ENCODE measurements at regions not wholly inside any gene's neighbourhood (a gene's known extent, or its start where the extent isn't known, plus 50 kb on each side); places are given as distances from the start of the nearest gene placed in this dataset.
"Not testable (repeated sequence)": the region's sequence is repeated elsewhere in the genome, so short reads cannot be mapped to it uniquely, and the experiment has no call there.

DNA sequence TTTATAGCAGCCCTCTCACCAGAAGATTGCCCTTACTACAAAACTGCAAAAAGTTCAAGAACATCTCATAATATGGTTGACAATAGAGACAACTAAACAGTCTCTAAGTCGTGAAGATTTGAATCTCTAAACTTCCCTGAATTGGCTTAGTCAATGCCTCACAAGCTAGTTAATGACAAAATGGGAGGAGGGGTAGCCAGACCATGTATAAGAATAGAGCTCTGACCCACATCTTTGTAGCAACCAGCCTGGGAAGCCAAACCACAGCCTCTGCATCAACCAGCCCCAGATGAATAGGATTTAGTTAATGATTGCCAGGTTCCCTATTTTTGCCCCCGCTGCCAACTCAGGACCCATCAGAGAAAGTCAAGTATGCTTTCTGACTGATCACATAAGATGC is 1265.9 kb upstream of the PCDH10 start:
- not testable (repeated sequence) for DNase-seq

DNA sequence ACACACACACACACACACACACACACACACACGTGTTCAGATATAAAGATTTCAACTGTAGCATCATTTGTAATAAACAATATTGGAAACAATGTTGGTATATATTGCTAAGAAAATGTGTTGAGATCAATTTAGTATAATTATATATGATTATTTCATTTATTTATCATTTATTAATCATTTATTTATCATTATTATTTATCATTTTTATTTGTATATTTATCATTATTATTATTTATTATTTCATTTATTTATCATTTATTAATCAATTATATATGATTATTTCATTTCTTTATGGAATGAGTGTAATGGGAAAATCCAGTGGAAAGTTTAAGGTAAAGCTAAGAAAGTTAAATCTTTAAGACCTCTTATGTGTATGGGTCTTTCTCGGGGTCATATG is 1223.4 kb upstream of the PCDH10 start:
- not testable (repeated sequence) for DNase-seq

DNA sequence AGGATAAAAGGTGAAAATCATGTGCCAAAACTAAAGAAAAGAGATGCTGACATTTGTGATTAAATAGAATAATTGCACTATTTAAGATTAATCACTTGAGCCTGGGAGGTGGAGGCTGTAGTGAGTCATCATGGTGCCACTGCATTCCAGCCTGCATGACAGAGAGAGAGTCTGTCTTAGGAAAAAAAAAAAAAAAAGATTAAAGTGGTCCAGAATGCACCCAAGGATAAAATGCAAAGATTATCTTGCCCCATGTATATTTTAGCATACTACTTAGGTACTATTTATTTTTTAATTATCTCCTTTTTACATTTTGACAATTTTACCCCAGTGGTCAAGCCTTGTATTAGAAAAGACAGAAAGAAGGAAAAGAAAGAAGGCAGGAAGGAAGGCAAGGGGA is 1181.4 kb upstream of the PCDH10 start:
- DNase-seq = not testable (repeated sequence)

DNA sequence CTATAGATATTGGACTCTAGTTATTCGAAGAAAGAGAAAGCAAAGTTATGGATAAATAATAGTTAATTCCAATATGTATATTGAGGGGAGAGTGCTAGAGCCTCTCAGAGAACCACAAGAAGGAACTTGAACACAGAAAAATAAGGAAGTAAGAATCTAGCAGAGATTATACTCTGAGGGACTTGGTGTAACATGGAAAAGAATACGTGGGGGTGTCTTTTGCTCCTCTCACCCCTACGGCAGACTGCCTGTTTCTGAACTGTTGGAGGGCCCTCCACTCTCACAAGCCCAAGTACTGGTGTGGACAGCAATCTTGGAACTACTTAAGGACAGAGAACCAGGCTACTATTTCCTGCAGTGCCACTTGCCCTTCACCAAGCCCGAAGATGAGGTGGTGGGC is 1174.4 kb upstream of the PCDH10 start:
- no peak for DNase-seq

DNA sequence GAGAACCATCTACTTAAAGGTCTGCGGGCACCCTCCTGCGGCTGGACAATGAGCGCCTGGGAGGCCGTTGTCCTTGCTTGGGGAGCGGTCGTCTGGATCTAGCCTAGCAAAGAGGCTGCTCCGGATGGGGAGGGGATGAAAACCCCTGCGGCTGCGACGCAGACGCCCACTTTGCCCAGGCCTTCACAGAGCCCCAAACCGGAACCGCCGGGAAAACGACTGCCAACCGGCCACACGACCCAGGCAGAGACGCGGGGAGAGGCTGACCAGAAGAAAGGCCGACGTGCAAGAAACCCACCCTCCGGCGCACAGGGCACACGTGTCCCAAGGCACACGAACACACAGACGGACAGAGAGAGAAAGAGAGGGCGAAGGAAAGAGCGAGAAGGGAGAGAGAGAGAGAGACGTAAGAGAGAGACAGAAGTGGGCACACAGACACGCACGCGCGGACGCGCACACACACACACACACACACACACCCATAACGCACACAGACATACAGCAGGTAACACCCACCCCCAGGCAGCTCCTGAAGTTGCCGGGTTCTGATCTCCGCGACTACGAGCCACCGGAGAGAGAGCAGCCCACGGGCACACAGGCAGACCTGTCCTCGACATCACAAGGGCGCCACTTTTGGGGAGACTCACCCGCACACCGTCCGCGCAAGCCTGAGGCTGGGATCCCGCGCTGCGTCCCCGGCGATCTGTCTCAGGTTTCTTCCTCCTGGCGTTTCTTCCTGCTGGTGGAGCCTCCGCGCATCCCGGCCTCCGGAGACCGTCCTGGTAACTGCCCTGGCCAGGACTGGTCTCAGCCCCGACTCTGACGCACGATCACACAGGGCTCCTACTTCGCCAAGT is 1173.6 kb upstream of the PCDH10 start:
- not testable (repeated sequence) for DNase-seq

DNA sequence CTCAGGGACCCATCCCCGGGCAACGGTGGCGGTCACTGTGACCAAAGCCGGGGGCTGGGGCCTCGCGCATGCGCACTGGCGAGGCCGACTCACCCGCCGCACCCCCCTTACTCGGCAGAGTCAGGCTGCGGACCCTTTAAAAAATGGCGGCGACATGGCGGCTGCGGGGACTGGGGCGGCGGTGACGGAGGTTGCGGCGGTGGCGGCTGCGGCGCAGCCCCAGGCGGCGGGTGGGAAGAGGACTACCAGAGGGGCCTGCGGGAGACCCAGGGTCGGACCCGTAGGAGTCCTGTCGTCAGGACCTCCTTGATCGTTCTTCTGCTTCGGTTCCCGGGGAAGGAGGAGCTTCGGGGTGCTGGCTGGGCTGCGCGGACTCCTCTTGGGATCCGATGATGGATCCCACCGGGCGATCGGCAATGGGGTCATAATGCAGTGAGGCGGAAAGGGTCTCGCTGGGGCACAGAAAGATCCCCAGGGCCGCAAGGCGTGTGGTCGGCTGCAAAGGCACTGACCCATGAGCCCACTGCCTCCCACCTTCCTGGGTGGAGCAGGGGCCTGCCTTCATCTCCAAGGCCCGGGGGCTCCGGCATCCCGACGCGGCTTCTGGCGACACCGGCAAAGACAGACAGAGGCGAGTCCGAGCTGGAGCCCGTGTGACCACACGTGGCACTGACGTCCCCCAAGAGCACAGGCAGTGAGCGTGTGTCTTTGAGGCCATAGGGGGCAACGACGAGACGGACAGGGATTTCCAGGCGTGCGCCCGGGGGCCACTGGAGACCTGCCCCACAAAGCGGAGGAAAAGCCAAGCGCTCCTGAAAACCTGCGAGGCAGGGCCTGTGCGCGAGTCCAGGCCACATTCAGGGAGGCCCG is 1172.7 kb upstream of the PCDH10 start:
- DNase-seq = not testable (repeated sequence)

DNA sequence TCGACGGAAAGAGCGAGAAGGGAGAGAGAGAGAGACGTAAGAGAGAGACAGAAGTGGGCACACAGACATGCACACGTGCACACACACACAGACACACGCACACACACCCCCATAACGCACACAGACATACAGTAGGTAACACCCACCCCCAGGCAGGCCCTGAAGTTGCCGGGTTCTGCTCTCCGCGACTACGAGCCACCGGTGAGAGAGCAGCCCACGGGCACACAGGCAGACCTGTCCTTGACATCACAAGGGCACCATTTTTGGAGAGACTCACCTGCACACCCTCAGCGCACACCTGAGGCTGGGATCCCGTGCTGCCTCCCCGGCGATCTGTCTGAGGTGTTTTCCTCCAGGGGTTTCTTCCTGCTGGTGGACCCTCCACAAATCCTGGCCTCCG is 1171.0 kb upstream of the PCDH10 start:
- DNase-seq = no peak

DNA sequence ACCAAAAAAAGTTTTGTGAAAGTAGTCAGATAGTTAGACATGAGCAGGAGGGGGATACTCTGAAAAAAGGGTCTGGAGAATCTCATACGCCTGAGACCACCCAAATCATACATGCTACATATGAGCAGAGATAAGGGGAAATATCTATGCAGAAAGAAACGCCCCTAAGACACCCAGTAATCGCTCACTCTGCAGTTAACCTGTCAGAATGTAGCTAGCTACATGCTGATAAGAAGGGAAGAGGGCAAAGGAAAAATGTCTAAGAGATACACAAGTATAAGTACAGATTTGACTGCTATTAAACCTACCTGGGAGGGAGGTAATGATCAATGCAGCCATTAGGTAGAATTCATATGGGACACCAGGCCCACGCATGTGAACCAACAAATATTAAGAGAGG is 1159.5 kb upstream of the PCDH10 start:
- no peak for DNase-seq

DNA sequence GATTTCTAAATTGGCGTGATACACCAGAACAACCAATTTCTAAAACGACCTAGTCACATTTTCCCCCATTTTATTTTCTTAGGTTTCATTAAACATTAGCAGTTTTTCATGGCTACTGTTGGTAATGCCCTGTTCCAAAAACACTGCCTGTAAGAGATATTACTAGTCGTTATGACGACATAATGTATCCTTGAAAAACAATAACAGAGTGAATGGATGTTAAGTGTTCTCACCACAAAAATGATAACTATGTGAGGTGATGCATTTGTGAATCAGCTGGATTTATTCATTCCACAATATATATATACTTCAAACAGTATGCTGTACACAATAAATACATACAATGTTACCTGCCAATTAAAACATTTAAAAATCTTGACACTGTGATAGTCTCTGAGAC is 1147.6 kb upstream of the PCDH10 start:
- DNase-seq = no peak

DNA sequence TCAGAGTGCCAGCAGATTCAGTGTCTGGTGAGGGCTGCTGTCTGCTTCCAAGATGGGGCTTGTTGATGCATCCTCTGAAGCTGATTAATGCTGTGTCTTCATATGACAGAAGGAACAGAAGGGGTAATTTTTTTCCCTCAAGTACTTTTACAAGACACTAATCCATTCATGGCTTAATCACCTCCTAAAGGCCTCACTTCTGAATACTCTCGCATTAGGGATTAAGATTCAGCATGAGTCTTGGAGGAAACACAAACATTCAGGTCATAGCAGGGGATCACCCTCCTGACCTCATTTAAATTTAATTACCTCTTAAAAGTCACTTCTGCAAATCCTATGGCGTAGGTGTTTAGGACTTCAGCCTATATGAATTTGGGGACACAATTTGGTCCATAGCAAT is 1145.5 kb upstream of the PCDH10 start:
- DNase-seq = no peak

DNA sequence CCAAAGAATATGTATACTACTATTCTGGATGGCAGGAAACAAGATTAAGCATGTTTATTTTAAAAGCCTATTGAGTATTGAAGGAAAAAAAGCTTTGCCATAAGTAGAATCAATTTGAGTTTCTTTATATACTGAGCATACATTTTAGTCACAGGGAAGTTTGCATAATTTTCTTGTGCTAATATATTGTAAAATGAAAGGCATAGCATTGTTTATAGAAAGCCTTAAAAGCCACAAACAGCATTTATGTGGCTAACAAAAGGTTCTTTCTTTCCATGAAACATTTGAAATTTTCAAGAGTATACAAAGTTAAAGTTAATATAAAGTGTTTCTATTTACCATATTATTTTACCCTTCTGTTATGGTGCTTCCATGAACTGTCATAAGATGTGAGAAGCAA is 1133.8 kb upstream of the PCDH10 start:
- no peak for DNase-seq

DNA sequence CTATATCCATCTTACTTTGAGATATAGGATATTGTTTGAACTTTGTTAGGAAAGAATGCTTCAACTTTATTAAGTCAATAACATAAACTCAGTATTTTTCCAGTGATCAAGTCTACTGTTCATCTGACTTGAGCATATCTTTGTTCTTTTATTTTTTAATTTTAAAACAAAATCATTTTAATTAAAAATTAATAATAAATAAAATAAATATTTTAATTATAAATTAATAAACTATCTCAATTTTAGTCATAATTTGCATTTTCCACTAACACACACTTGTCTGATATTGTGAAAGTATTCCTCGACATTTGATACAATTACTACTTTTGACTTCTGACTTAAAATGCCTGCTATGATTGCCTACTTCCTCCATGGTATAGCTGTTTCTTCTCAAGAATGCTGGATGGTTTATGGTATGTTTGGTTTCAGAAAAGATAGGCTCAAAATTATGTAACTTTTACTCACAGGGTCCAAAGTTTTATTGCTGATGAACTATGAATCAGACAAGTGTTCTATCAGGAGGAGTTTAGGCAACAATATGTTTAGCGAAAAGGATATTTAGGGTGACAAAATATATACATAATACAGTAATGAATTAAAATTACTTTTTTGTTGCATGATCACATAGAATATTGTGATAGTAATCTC is 1132.3 kb upstream of the PCDH10 start:
- DNase-seq = no peak

DNA sequence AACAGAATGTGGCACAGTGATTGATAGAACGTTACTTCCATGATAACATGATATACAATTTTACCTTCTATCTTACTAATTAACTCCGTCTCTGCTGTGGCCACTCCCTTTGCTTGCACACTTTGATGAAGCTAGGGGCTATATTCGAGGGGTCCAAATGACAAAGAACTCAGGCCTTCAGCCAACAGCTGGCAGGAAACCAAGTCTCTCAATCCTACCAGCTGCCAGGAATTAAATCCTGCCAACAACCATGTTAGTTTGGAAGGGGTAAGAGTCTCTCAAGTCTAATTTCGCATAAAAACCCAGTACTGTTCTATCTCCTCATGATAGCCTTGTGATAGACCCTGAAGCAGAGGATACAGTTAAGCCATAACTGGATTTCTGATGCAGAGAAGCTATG is 1122.9 kb upstream of the PCDH10 start:
- DNase-seq = no peak

DNA sequence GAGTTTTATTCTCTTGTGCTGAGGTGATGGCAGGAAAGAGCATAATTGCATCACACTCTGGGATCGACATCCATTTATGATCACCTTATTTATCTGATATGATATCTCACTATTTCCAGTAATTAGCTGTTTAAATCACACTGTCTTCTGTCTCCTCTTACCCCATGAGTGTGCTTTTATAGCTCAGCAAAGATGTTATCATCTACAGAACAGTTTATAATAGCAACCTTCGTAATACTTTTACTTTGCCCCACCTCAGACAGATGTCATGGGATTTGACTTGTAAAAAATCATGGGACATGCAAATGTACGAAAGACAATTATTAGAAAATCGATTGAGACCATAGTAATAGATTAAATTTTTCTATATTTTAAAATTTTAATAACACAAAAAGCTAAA is 1122.3 kb upstream of the PCDH10 start:
- DNase-seq = no peak

DNA sequence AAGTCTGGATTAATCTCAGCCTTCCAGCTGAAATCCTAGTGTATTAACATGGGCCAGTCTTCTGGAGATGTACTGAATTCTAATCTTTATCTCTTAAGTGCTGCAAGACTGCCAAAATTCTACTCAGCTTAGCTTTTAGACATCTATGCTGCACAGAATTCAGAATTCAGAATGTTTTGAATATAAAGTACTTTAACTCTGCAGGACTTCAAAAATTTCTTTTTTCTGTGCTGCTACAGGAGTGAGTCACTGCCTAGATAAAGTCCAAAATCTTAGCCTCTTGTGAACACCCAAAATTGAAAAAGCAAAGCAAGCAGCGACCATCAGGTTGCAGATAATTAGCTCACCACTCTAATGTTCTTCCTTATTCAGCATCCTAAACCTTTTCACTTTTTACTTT is 1092.6 kb upstream of the PCDH10 start:
- no peak for DNase-seq

DNA sequence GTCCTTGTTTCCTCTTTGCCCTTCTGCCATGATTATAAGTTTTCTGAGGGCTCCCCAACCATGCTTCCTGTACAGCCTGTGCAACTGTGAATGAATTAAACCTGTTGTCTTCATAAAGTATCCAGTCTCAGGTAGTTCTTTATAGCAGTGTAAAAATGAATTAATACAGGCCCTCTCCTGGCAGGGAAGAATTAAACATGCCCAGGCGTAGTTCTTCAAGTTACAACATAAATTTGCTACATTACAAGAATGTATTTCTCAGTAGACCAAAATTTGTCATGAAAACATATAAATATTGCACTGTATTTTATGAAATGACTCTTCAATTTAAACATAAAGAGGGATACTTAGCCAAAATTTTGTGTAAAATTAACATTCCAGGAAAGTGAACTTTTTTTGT is 1089.9 kb upstream of the PCDH10 start:
- DNase-seq = no peak

DNA sequence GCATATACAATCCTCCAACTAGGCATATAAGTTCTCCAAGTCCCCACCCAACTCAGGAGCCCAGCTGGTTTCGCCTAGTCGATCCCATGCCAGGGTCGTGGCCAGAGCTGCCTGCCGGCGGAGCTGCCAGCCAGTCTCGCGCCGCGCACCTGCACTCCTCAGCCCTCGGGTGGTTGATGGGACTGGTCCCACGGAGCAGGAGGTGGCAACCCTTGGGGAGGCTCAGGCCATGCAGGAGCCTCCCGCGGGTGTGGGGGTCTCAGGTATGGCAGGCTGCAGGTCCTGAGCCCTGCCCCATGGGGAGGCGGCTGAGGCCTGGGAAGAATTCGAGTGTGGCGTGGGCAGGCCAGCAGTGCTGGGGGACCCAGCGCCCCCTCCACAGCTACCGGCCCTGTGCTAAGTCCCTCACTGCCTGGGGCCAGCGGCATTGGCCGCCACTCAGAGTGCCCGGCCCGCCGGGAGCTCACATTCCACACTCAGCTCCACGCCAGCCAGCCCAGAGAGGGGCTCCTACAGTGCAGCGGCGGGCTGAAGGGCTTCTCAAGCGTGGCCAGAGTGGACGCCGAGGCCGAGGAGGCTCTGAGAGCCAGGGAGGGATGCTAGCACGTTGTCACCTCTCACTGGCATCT is 1086.4 kb upstream of the PCDH10 start:
- no peak for DNase-seq

DNA sequence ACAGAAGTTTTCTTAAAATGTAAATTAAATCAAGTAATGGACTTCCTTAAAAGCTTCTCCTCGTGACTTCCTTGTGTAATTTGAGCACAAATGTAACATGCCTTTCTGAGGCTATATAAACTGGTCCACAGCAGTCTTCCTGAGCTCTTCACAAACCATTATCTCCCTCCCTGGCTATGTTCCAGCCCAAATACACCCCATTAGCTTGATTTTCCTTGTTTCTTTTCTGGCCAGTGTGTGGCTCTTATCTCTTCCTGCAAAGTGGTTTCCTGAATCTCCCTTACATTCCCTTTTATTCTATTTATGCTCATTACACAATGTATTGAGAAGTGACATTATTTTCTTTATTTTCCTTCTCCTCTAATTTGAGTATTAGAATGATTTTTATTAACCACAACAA is 1085.3 kb upstream of the PCDH10 start:
- no peak for DNase-seq

DNA sequence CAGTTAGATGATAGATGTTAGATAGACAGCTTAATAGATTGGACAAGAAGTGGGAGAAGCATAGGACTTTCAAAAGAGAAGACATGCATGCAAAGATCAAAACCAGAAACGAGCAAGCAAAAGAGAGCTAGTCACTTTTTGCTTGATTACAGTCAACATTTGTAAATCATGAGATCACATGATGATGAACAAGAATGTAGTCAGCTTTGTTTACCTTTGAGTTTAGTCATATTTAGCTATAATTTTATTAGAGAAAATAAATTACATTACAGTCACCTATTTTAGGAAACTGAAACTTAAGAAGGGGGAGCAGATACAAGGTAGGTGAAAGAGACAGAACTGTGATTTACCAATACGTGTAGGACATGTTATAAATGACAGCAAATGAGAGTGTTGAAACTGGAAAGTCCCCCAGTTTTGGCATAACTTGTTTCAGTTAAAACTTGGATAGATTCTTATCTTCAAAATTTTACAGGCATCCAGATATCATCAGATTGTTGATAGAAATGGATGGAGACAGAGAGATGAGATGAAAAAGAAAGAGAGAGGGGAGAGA is 1083.1 kb upstream of the PCDH10 start:
- DNase-seq = no peak

DNA sequence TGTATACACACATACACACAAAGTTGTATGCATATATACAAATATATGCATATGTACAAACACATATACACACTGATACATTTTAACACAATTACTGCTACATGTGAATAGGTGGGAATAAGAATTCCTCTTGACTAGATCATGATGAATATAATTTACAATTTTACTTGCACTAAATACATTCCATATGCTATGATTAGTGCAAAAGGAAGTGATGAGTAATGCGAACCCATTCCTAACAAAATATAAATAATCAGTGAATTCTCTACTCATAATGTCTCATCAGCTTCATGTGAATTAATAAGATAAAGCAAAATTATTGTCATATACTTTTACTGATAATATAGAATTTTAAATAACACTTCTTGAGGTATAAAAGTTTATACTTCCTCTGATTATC is 1077.3 kb upstream of the PCDH10 start:
- no peak for DNase-seq

DNA sequence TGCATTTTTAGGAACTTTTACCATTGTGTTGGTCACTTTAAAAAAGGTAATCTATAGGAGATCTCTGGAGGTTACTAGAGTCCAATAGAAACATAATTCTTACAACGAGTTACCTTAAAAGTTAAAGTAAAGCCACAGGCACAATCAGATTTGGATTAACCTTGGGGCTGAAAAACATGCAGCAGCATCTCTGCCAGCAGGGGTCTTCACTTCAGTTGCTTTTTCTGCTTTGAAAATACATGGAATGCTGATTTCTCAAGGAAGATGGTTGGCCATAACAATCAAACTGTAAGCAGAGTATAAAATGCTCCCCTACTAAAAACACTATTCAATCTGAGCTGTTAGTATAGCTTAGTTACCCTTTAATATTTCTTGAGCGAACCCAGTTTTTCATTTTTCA is 1072.3 kb upstream of the PCDH10 start:
- no peak for DNase-seq

DNA sequence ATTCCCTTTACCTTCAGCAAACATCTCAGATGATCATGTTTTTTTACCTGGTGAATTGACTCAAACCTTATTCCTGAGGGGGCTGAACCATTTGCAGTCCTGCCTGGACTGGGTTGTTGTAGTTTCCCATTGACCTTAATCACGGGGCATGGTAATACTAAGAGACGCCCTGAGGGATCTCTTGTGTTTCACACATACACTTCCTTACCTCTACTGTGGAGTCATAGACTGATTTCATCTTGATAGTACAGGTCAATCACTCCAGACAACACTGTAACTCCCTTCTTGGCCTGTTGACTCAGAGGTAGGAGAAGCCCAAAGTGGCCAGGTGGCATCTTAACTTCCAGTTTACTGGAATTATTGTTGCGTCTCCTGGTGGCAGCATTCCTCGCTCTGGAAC is 1064.0 kb upstream of the PCDH10 start:
- no peak for DNase-seq

DNA sequence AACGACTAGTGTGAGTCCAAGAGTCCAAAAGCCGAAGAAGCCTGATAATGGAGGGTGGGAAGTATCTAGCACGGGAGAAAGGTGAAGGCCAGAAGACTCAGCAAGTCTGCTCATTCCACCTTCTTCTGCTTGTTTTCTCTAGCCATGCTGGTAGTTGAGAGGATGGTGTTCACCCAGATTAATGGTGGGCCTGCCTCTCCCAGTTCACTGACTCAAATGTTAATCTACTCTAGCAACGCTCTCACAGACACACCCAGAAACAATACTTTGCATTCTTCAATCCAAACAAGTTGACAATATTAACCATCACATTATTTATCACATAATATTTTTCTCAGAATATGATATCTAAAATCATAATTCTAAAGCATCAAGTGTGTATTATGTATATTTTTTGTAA is 1055.1 kb upstream of the PCDH10 start:
- DNase-seq = no peak

Measured in DMS53 (cell line).